DLD1 (cell line): ENCODE measurements at regions not wholly inside any gene's neighbourhood (a gene's known extent, or its start where the extent isn't known, plus 50 kb on each side); places are given as distances from the start of the nearest gene placed in this dataset.

ENCODE experiments used
- in situ Hi-C: cut with HindIII; loops from 2 replicates; pipeline ENCODE4 v1.10.0; 2017; ENCODE audit warnings: low sequenced_read_pairs

GRCh38 chr16:27729516-27730304 is 179.8 kb downstream of the KATNIP start:
- in situ Hi-C loops, result loop anchor here (10.0 kb wide), 1 partner anchor 85 kb away; no protein-coding TSS in a partner anchor

- in situ Hi-C loops, result no loop called here
Measured at GRCh38 chr16:27730661-27731210, 180.8 kb downstream of the KATNIP start.

- in situ Hi-C loops, result no loop called here
Measured at GRCh38 chr16:27735031-27735430, 185.1 kb downstream of the KATNIP start.

- in situ Hi-C loops, result no loop called here
Measured at GRCh38 chr16:27736431-27736830, 186.5 kb downstream of the KATNIP start.

DNA sequence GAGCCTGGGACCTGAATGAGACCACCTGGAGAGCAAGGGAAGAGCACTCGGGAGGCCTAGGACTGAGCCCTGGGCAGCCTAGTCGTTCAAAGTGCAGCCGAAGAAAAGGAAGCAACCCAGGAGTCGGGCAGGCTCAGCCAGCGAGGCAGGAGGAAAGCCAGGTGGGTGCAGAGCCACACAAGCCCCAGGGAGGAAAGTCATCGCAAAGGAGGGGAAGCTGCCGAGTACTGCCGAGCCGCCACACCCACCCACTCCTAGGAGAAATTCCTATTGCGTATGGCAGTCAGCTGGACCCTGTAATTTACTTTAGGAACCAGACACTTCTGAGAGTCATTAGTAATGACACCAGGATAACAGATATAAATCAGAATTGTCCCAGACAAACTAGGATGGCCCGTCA is 187.6 kb downstream of the KATNIP start:
- in situ Hi-C loops, result no loop called here
